Peyer's patch (tissue), 4 donors: ENCODE measurements at regions not wholly inside any gene's neighbourhood (a gene's known extent, or its start where the extent isn't known, plus 50 kb on each side); places are given as distances from the start of the nearest gene placed in this dataset.

Experiments used
- POLR2A ChIP-seq, 2 donors: fragments of 450-650 bp; IDR thresholded peaks; one replicate each; pipeline ENCODE4 v1.5.1; 2017; ENCODE audit warnings: antibody characterized with exemption in 2 of 2, mild to moderate bottlenecking in 2 of 2, moderate library complexity in 2 of 2
- TF ChIP-seq, protein P1 (sequence below), 6 experiments: fragments of 450-650 bp in 4 of 6; fragments of 200-600 bp in 2 of 6; sonication (generic) in 1 of 6; IDR thresholded peaks; one replicate each; pipeline ENCODE4 v1.5.1; 2017 to 2019; ENCODE audit warnings: antibody characterized with exemption in 6 of 6, mild to moderate bottlenecking in 3 of 6, moderate library complexity in 1 of 6

- TF ChIP-seq, protein P1, sequence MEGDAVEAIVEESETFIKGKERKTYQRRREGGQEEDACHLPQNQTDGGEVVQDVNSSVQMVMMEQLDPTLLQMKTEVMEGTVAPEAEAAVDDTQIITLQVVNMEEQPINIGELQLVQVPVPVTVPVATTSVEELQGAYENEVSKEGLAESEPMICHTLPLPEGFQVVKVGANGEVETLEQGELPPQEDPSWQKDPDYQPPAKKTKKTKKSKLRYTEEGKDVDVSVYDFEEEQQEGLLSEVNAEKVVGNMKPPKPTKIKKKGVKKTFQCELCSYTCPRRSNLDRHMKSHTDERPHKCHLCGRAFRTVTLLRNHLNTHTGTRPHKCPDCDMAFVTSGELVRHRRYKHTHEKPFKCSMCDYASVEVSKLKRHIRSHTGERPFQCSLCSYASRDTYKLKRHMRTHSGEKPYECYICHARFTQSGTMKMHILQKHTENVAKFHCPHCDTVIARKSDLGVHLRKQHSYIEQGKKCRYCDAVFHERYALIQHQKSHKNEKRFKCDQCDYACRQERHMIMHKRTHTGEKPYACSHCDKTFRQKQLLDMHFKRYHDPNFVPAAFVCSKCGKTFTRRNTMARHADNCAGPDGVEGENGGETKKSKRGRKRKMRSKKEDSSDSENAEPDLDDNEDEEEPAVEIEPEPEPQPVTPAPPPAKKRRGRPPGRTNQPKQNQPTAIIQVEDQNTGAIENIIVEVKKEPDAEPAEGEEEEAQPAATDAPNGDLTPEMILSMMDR (IDR thresholded peaks at IDR 0.05) = no peak
- TF ChIP-seq POLR2A (IDR thresholded peaks at IDR 0.05) = no peak
Observed at GRCh38 chr10:47238331-47239095, 61.5 kb upstream of the GDF10 start.
